Sigmoid colon (tissue), 4 donors: ENCODE measurements at regions not wholly inside any gene's neighbourhood (a gene's known extent, or its start where the extent isn't known, plus 50 kb on each side); places are given as distances from the start of the nearest gene placed in this dataset.

Experiments used
- EP300 ChIP-seq, 4 donors: sonication (generic); formaldehyde crosslinking; IDR thresholded peaks; one replicate each; pipeline ENCODE4 v1.6.1; 2017; ENCODE audit warnings: antibody characterized with exemption in 4 of 4
- POLR2A ChIP-seq, 2 donors: fragments of 450-650 bp; IDR thresholded peaks; one replicate each; pipeline ENCODE4 v1.6.1; 2016; ENCODE audit warnings: antibody characterized with exemption in 2 of 2, mild to moderate bottlenecking in 2 of 2, moderate library complexity in 2 of 2
- POLR2AphosphoS5 ChIP-seq, 4 donors: sonication (generic); formaldehyde crosslinking; IDR thresholded peaks; one replicate each; pipeline ENCODE4 v1.6.1; 2017; ENCODE audit warnings: antibody characterized with exemption in 4 of 4
- TF ChIP-seq, protein P1 (sequence below), 4 experiments: fragments of 450-650 bp in 3 of 4; fragments of 200-600 bp in 1 of 4; IDR thresholded peaks; one replicate each; pipeline ENCODE4 v1.5.1; 2016 to 2019; ENCODE audit warnings: antibody characterized with exemption in 4 of 4, mild to moderate bottlenecking in 3 of 4, moderate library complexity in 2 of 4

DNA sequence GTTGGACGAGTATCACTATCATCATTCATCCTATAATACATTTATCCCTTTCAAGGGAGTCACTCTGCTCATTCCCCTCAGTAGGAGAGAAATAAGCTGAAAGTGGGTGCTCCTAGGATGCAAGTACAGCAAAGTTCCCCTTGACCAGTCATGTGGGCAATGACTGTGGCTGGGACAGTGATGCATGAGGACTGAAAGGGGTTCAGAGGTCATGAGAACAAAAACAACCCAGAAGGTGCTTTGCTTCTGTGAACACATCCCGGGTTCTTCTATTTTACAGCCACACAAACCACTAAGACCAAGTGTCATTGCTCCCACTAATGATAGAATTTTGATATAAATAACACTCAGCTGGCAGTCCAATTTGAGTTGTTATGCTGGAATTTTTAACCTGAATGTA lies 177.8 kb upstream of the ADCY2 start:
- TF ChIP-seq POLR2AphosphoS5 (IDR thresholded peaks at IDR 0.05) (no peak), POLR2A (IDR thresholded peaks at IDR 0.05) (no peak), EP300 (IDR thresholded peaks at IDR 0.05) (no peak)
- TF ChIP-seq, protein P1, sequence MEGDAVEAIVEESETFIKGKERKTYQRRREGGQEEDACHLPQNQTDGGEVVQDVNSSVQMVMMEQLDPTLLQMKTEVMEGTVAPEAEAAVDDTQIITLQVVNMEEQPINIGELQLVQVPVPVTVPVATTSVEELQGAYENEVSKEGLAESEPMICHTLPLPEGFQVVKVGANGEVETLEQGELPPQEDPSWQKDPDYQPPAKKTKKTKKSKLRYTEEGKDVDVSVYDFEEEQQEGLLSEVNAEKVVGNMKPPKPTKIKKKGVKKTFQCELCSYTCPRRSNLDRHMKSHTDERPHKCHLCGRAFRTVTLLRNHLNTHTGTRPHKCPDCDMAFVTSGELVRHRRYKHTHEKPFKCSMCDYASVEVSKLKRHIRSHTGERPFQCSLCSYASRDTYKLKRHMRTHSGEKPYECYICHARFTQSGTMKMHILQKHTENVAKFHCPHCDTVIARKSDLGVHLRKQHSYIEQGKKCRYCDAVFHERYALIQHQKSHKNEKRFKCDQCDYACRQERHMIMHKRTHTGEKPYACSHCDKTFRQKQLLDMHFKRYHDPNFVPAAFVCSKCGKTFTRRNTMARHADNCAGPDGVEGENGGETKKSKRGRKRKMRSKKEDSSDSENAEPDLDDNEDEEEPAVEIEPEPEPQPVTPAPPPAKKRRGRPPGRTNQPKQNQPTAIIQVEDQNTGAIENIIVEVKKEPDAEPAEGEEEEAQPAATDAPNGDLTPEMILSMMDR (IDR thresholded peaks at IDR 0.05), result no peak
